ENCODE measurements at regions not wholly inside any gene's neighbourhood (a gene's known extent, or its start where the extent isn't known, plus 50 kb on each side); places are given as distances from the start of the nearest gene placed in this dataset.

DNA sequence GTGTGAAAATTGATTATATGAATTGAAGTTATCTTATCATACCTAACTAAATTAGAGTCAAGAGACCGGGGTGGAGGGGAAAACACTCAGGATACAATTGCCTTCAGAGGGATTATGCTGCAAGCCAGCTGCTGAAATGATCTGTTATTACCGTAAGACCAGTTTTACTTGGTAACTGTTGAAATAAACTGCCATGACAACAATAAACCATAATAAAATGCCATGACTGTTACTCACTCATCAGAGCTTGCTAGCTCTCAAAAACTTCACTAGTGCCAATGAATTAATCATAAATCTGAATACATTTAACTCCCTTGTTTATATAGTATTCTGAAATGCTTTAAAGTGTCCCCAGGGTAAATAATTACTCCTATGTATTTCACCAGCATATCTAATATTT lies 68.2 kb downstream of the CASP12 start:
- TF ChIP-seq YY1 (IDR thresholded peaks at IDR 0.05; ENCODE audit: insufficient read depth, insufficient read length) = no peak
- TF ChIP-seq SUZ12 (IDR thresholded peaks at IDR 0.05; ENCODE audit: extremely low read depth, insufficient read depth, insufficient read length) = no peak
- TF ChIP-seq ZNF274 (IDR thresholded peaks at IDR 0.05; ENCODE audit: low read depth, low read length) = no peak
